Hematopoietic multipotent progenitor cell treated with erythropoietin and hydrocortisone succinate and interleukin-3 and kit ligand, for 4 days (in vitro differentiated cells): ENCODE measurements at regions not wholly inside any gene's neighbourhood (a gene's known extent, or its start where the extent isn't known, plus 50 kb on each side); places are given as distances from the start of the nearest gene placed in this dataset.

ENCODE experiments used
- DNase-seq: peaks from one replicate; pipeline ENCODE4 v3.0.0-alpha.2; 2015

DNA sequence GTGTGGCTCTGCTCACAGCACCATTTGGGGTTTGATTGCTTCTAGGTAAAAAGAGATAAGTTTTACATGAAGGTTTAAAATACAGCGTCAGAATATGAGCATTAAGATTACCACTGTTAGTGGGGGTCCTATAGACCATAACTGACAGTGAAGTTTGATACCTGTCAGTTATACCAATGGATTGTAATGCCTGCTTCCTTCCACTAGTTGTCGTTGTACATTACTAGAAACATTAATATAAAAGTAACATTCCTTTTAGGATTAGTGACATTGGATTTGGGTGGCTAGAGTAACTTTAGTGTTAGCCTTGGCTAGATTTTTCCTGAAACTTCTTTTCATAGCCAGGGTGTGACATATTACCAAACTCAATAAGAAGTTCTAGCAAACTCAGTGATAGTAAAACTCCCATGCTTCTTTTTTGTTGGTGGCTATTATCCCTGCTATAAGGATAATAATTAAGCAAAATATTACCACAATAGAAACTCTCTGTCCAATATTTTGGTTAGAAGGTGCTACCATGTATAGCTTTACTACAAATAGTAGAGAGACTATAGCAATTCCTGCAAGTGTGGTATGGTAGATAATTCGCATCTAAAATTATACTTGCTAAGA is 57.1 kb downstream of the FAM181B start:
- peak; percentile 14 for DNase-seq

DNA sequence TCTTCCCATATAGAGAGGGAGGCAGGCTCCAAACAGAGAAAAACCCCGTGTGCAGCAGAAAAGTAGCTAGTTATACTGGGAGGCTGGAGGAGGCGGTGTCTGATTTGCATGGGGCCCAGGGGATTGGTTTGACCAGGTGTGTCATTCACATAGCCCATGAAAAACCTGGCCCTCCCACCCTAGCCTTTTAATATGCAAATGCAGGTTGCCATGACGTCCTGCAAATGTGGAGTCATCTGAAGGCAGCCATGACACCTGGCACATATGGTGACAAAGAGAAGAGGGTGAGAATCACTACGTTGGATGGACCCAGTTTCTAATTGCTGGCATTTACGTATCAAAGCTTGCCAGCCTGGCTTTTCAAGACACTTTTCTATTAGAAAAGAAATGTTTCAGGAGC is 57.8 kb downstream of the FAM181B start:
- DNase-seq: no peak

DNA sequence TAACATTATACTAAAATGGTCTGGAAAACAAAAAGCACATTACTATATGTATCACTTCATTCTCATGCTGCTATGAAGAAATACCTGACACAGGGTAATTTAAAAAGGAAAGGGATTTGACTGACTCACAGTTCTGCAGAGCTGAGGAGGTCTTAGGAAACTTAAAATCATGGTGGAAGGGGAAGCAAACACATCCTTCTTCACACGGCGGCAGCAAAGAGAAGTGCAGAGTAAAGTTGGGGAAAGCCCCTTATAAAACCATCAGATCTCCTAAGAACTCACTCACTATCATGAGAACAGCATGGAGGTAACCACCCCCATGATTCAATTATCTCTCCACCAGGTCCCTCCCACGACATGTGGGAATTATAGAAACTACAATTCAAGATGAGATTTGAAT is 60.0 kb downstream of the FAM181B start:
- DNase-seq: no peak

DNA sequence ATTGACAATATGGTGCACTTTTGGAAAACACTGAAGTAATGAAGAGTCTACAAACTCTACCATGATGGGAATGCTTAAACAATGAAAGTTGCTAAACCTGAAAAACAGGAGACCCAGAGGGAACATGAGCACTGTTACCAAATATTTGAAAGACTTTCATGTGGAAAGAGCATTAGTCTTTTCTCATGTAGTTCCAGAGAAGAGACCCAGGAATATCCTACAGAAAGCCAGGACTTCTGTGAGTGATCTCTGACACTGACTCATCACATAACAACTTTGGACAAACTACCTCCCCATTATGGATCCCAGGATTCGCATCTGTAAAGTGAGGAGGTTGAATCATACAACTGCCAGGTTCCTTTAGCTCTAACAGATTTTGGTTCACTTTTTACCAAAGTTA is 62.2 kb downstream of the FAM181B start:
- no peak for DNase-seq

DNA sequence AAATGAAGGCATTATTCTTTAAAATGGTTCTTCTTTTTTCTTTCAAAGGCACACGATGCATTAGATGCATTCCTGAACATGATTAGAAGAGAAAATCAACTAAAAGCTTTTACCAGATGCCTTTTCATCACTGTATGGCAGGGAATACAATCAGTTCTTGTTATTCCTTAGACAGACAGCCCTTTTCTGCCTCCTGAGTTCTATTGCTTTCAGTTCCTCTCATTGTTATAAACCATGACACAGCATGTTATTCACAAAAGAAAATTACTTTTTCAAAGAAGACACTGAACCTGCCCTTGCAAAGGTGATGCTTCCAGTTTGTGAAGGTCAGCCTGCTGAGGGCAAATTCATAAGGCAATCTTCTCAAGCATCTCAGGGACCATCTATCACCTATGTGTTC is 70.1 kb downstream of the FAM181B start:
- DNase-seq: no peak

DNA sequence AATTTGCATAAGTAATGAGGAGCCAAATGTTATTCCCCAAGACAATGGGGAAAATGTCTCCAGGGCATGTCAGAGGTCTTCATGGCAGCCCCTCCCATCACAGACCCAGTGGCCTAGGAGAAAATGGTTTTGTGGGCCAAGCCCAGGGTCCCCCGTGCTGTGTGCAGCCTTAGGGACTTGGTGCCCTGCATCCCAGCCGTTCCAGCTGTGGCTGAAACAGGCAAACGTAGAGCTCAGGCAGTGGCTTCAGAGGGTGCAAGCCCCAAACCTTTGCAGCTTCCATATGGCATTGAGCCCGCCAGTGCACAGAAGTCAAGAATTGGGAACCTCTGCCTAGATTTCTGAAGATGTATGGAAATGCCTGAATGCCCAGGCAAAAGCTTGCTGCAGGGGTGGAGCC is 79.9 kb downstream of the FAM181B start:
- no peak for DNase-seq

DNA sequence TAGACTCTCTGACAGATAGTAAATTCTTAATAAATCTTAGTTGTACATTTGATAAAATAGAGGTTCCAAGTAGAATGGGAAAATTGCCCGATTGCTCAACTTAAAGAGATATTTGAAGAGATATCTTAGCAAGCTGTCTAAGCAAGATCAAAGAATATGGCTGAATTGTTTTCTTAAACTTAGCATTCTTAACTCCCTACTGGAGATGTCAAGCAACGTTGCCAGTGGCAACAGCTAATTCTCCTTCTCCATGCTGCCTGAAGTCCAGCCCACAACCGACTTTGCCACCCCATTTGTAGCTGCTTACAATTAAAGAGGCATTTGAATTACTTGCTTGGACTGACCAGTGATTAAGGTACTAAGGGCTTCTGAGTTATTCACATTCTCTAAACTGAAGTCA is 94.4 kb downstream of the FAM181B start:
- no peak for DNase-seq

DNA sequence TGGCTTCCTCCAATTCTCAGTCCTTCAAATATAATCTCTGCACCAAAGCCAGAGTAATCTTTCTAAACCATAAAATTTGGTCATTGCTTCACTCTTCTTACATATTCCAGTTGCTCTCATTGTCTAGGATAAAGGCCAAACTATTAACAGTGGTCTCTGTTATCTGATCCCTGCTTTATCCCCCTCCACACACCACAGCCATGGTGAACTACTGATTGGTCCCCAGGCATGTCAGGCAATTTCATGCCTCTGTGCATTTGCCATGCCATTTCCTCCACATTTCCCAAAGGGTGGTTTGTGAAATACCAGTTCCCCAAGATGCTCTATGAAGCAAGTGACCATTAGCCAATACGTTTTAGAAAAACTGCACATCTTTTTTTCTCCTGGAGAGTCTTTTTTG is 97.0 kb downstream of the FAM181B start:
- no peak for DNase-seq

DNA sequence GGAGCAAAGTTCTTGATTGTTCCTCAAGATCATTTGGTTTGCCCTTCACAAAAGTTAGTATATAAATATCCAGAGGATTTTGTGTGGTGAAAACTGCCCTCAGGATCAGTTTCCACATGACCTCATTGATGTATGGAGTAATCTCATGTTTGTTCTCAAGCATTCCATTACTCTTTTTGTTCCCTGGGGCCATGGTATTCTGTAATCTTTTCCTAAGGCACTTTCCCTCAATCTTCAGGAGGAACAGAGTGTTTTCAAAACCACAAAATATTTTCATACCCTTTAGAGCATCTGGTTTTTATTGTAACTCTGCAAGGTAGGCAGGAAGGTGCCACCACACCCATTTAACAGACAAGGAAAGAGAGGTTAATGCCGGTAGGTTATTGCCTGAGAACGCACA is 99.6 kb downstream of the FAM181B start:
- DNase-seq: no peak

DNA sequence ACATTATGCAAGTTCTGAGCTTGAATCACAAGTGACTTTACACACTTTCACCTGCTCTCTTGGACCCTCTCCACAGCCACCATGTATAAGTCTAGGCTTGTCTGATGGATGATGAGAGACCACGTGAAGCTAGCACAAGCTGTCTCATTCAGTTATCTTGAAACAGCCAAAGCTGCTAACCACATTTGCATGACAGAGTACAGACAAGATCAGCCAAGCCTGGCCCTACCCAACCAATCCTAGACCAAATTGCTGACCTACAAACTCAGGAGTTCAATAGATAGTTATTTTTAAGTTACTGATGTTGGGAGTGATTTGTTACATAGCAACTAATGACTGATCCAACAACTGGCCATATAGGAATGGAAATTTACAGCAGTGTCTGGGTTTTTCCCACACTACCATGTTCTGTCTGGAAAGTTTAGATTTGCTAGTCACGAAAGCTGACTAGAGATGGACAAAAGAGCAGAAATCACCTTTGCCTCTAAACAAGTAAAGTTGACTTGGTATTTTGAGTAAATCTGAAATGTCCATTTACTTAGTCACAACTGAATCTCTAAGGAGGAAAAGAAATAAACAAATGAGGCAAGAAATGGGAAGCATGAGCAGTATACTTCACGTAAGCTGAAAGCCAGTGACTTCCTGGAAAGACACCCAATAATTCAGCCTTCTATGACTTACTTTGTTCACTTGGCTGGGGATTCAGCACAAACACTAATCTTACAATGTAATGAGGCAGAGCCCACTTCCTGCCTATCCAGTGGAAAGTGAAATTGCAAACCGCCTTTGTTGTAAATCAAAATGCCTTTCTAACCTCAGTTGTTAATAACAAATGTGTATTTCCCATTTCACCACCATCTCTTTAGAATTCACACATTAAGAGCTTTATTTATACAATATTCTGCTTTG is 101.7 kb downstream of the FAM181B start:
- peak; percentile 7 for DNase-seq

DNA sequence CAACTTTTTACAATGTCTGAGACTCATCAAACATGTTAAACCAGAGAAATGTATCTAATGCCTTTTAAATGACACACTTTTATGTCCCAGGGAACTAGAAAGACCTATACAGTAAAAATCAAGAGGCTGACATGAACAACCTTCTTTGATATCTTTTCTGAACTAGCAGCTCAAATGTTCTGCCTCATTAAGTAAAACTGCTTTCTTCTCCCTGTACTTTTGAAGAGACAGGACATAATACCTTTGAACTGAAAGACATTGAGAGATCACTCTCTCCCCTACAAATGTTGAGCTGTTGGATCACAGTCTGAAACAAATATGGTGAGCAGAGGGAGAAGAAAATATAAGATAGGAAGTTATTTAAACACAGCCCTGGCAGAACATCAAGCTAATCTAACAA is 123.0 kb downstream of the FAM181B start:
- no peak for DNase-seq

DNA sequence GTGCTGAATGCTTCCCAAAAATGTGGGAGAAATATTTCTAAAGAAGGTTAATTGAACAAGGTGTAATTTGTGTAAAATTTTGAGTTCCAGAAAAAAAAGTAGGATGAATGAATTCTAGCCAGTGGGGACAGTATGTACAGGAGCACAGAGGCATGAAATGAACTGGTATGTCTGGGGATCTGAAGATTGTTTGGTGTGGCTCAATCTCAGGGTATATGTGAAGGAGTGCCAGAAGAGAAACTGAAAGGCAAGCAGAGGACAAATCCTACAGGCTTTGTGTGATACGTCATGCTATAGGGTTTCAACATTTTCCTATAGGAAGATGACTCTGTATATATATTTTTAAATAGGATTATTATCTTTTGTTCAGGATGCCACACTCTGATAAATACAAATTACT is 126.9 kb downstream of the FAM181B start:
- DNase-seq: no peak

DNA sequence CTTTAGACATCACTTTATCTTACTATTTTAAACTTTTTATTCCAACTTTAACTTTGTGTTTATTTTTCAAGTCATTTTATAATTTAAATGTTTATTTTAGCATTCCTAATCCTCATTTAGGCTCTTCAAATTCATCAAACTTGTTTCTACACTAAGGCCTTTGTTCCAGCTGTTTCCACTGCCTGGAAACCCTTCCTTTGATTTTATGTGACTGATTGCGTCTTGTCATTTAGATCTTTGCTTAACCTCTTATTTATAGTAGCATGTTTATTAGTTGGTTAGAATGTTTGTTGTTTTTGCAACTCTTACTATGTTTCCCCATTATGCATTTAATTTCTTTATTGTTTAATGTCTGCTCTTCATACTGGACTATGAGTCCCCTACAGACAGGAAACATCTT is 132.0 kb downstream of the FAM181B start:
- no peak for DNase-seq

DNA sequence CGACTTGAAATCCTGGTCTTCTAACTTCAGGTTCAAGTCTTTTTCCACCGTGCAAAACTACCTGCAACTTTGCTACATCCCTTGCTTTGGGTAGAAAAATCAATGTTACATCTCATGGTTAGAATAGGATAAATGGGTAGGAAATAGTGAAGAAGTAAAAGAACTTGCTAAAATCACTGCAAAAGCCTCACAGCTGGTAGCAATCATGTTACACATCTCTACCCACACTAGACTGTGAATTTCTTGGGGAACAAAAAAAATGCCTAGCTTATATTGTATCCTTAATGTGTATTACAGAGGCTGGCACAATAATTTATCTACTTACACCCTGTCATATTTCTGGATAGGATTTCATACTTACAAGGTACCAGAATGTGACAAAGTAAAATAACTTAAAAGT is 133.8 kb downstream of the FAM181B start:
- no peak for DNase-seq

DNA sequence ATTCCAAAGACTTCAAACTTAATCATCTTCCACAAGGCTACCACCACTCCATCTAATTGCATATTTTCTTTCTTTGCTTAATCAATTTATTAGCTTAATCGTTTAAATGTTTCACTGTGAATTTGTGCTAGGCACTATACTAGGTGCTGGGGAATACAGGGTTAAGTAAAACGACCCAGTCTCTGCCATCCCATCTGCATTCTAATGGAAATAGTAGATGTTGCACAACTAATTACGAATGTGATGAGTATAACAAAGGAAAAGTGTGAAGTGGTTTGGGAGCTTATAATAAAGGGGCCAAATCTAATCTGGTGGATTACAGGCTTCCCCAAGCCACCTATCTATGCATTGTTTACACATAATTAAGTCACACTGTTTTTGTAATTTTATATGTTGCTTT is 147.1 kb downstream of the FAM181B start:
- no peak for DNase-seq

DNA sequence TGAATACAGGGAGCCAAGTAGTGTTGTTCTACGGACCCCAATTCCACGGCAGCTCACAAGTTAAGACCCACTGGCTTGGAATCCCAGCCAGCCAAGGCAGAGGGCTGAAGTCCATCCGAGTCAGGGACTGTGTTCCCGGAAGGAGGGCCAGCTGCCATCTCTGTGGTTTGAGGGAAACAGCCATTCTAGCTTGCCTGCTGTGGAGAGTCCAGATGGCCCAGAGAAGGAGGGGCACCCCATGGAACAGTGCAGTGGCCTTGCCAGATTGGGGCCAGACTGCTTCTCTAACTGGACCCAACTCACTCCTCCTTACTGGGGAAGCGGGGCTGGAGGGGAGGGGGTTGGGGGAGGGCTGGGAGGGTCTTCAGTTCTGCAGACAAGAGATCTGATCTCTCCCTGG is 156.4 kb downstream of the FAM181B start:
- no peak for DNase-seq

DNA sequence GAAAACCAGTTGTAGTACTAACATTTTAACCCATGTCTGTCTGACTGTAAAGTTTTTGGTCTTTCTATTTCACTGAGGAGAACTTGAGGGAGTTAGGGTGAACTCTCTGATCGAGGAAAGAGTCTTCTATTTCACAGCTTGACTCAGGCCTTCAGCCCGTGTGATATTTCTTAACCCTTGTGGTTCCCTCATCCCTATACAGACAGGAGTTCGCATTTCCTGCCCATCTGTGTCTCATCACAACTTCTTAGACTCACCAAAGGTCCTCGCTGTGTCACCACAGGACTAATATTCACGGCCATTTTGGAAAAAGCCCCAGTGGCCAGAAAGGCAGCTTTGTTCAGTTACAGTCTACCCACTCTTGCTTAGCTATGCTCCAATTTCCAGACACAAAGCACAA is 172.8 kb downstream of the FAM181B start:
- no peak for DNase-seq

DNA sequence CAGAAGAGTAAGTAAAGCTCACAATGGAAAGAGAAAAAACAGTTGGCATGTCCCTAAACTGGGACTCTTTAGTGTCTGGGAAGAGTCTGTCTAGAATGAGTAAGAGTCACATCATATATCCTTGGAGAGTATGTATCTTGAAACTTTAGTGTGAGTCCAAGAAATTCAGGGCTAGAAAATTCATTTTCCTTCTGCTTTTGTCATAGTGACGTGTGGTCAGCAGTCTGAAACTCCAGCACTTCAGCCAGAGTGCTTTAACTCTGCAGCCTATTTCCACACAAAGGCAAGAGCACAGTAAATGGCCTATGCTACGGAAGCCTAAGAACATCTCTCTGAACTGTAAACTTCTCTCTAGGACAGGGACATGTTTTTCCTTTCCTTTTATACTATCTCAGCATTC is 174.1 kb downstream of the FAM181B start:
- no peak for DNase-seq

DNA sequence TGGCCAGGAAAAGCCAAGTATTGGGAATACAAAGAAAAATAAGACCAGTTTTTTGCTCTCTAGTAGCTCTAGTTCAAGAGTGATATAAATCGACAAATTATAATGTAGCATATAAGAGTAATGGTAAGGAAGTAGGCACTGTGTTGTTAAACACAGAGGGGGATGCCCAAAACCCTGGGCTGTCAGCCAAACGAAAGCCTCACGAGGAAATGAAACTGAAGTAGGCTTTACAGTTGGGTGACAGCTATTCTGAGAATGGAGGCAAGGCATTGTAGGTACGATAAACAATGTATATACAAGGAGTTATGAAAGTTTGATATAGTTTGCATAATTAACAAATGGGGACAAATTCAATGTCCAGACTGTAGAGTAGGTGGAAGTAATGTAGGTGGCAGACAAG is 176.4 kb downstream of the FAM181B start:
- DNase-seq: peak; percentile 5

DNA sequence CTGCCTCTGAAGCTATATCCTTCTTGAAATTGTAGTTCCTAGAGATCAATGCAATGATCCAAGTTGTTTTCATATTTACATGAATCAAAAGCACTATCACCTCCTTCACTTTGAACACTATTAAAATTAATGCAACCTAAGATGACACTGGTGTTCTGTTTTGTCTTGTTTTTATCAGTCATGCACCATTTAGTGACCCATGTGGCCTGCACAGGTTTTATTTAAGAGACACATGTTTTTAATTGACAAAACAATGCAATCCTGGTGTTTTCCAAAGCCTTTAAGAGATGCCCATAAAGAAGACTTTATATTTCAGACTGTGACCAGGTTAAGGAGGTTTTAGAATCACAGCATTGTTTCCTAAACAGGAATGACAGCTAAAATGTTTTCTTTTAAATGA is 177.5 kb downstream of the FAM181B start:
- DNase-seq: no peak

DNA sequence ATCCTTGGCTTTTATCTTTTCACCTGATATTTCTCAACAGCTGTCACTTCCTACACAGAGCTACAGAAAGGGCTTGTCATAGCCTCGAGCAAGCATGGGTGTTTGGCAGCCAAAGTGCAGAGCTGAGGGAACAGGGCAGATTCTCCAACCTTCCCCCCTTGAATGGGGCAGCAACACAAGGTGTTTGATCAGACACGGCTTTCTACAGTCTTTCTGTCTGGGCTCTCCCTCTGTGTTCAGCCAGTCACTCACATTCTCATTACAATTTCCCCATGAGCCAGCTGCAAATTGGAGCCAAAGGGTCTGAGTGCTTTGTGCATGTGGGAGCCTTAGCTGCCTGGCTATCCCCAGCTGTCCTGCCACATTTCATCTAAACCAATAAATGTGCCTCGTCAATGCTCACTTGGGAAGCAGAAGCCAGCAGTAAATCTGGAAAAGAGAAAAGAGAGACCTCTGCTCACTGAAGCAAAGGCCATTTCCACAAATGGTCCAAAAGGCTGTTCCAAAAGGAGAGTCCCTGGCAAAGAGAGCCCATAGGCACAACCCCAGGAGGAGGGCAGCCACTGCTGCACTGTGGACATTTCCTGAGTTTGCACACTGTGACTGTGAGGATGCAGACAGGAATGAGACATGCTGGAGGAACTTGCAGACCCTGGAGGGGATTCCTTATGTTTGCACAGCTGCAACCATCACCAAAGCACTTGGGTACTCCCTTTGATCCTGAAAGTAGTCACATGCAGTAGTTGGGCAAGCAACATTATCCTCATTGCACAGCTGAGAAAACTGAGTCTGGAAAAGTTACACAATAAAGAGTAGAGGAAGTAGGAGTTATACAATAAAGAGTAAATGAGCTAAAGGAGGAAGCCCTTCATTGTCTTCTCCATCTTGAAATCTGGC is 186.8 kb downstream of the FAM181B start:
- DNase-seq: no peak

DNA sequence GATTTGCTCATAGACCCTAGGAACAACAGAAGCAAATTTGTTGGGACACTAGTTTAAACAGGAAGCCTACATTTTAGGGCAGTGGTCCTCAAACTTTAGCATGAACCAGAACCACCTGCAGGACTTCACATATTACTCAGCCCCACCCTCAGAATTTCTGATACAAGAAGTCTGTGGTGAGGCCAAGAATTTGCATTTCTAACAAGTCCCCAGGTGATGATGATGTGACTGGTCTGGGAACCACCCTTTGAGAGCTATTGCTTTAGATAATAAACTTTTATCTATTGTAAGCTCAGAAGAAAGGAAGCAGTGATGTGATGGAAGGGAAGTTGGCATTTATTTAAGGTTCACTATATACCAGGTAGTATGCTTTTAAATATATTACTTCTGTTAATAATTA is 194.0 kb downstream of the FAM181B start:
- no peak for DNase-seq

DNA sequence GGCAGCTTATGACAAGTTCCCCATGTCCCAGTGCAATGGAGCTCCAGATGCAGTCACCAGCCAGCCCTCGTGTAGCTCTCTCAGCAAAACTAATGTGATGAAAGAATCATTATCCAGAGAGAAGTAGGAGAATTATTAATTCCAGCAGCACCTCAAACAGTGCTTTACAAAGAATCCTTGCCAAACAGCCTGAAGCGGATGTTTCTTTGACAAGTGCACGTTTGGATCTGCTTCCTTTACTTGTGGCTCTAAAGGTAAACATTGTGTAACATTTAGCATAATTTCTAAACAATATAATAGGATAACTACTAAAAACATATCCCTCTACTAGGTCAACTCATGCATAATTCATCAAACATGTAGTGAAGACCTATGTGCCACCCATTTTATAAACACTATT is 197.0 kb downstream of the FAM181B start:
- DNase-seq: no peak
